Keratinocyte (primary cell): ENCODE measurements at regions not wholly inside any gene's neighbourhood (a gene's known extent, or its start where the extent isn't known, plus 50 kb on each side); places are given as distances from the start of the nearest gene placed in this dataset.

Experiments
- DNase-seq: peaks from one replicate; pipeline ENCODE4 v3.0.0-alpha.2; 2011; ENCODE audit warnings: low read depth, missing footprints, low spot score
- FAIRE-seq: peaks from 2 replicates; lab custom pipeline; 2011; peaks lifted over from hg19 to GRCh38; lab: Jason Lieb, UNC
- H2AFZ ChIP-seq: 2 replicates; pipeline ENCODE4 v1.6.0; 2012; ENCODE audit warnings: low read length, control low read depth, inconsistent platforms; ENCODE audit not compliant: control insufficient read depth
- H3K27ac ChIP-seq: 2 replicates; pipeline ENCODE4 v1.5.1; 2011; ENCODE audit warnings: low read length; ENCODE audit not compliant: control insufficient read depth, insufficient read depth
- H3K27me3 ChIP-seq: 3 replicates; pipeline ENCODE4 v1.6.0; 2011; ENCODE audit warnings: low read length; ENCODE audit not compliant: control insufficient read depth, insufficient read depth; ENCODE audit errors: extremely low read depth
- H3K36me3 ChIP-seq, 2 experiments: 2 replicates in 1 of 2; 3 replicates in 1 of 2; pipeline ENCODE4 v1.5.1; 2011; ENCODE audit warnings: low read length in 2 of 2, mild to moderate bottlenecking in 1 of 2; ENCODE audit not compliant: control insufficient read depth in 2 of 2, insufficient read depth in 2 of 2; ENCODE audit errors: extremely low read depth in 1 of 2
- H3K4me1 ChIP-seq: 3 replicates; pipeline ENCODE4 v1.5.1; 2011; ENCODE audit warnings: low read length; ENCODE audit not compliant: control insufficient read depth, insufficient read depth; ENCODE audit errors: extremely low read depth
- H3K4me2 ChIP-seq: 3 replicates; pipeline ENCODE4 v1.6.0; 2011; ENCODE audit warnings: low read depth, low read length; ENCODE audit not compliant: control insufficient read depth, insufficient read depth; ENCODE audit errors: extremely low read depth
- H3K4me3 ChIP-seq, 3 experiments: fragments of 200-600 bp in 1 of 3; sonication (generic) in 1 of 3; 2 replicates in 2 of 3; 3 replicates in 1 of 3; pipeline ENCODE4 v1.5.1; 2011 to 2016; ENCODE audit warnings: low read length in 3 of 3, mild to moderate bottlenecking in 3 of 3, control low read depth in 2 of 3, inconsistent platforms in 1 of 3, low read depth in 1 of 3, mixed read lengths in 1 of 3, mixed run types in 1 of 3, moderate library complexity in 1 of 3; ENCODE audit not compliant: control insufficient read depth in 2 of 3, insufficient read depth in 2 of 3; ENCODE audit errors: extremely low read depth in 1 of 3
- H3K79me2 ChIP-seq: 2 replicates; pipeline ENCODE4 v1.6.0; 2012; ENCODE audit warnings: low read length; ENCODE audit not compliant: control insufficient read depth, insufficient read depth
- H3K9ac ChIP-seq: 3 replicates; pipeline ENCODE4 v1.6.0; 2011; ENCODE audit warnings: low read length; ENCODE audit not compliant: control insufficient read depth, insufficient read depth; ENCODE audit errors: extremely low read depth
- H3K9me1 ChIP-seq: 3 replicates; pipeline ENCODE4 v1.6.0; 2011; ENCODE audit warnings: low read length; ENCODE audit not compliant: control insufficient read depth, insufficient read depth; ENCODE audit errors: extremely low read depth
- H3K9me3 ChIP-seq: 2 replicates; pipeline ENCODE4 v1.5.1; 2012; ENCODE audit warnings: low read depth, low read length; ENCODE audit not compliant: control insufficient read depth
- H4K20me1 ChIP-seq: 3 replicates; pipeline ENCODE4 v1.6.0; 2011; ENCODE audit warnings: low read length; ENCODE audit not compliant: control insufficient read depth, insufficient read depth; ENCODE audit errors: extremely low read depth
- CTCF ChIP-seq, 3 experiments: IDR thresholded peaks in 1 of 3; conservative IDR thresholded peaks in 1 of 3; optimal IDR thresholded peaks in 1 of 3; 2 replicates in 2 of 3; 3 replicates in 1 of 3; pipeline versions ENCODE3 to v1.5.1; 2011; ENCODE audit warnings: low read length in 3 of 3, mild to moderate bottlenecking in 3 of 3, moderate library complexity in 2 of 3, control low read depth in 1 of 3, inconsistent platforms in 1 of 3; ENCODE audit not compliant: insufficient read depth in 2 of 3; ENCODE audit errors: extremely low read depth in 1 of 3
- EZH2 ChIP-seq: IDR thresholded peaks from one replicate; pipeline ENCODE4 v1.6.1; 2012; ENCODE audit warnings: inconsistent platforms, mild to moderate bottlenecking, low read length, moderate library complexity
- dilution Hi-C: fragments of 300-500 bp; cut with MboI; formaldehyde crosslinking; loops from one replicate; pipeline ENCODE4 v1.7.0; 2020; ENCODE audit warnings: low sequenced_read_pairs; ENCODE audit not compliant: extremely low pct_ligation_motif_present

GRCh38 chr5:30041291-30041690, 1152.2 kb upstream of the CDH6 start:
- Histone ChIP-seq H4K20me1 (no peaks in the 10 kb centered on the region), H3K9ac (no peak overlapping the region), H3K36me3 (no peaks in the 10 kb centered on the region), H3K27me3 (no peaks in the 10 kb centered on the region), H3K79me2 (no peaks in the 10 kb centered on the region), H3K9me3 (no peaks in the 10 kb centered on the region), H3K27ac (no peak overlapping the region), H3K4me1 (no peaks in the 10 kb centered on the region), H2AFZ (no peak overlapping the region), H3K4me2 (no peak overlapping the region), H3K4me3 (no peak overlapping the region), H3K9me1 (no peaks in the 10 kb centered on the region)
- no peak for FAIRE-seq
- TF ChIP-seq EZH2 (no peak), CTCF (optimal IDR thresholded peaks at IDR 0.05 in 1 of 3, IDR thresholded peaks at IDR 0.05 in 1 of 3, conservative IDR thresholded peaks at IDR 0.05 in 1 of 3; ENCODE audit: extremely low read depth in 1 of 3, insufficient read depth in 2 of 3, low read length in 3 of 3) (no peak)
- dilution Hi-C loops, result no loop called here
- no peak for DNase-seq

GRCh38 chr5:30040488-30041118, 1152.9 kb upstream of the CDH6 start:
- Histone ChIP-seq H3K79me2 (no peaks in the 10 kb centered on the region), H3K9me3 (no peaks in the 10 kb centered on the region), H3K27ac (no peak overlapping the region), H4K20me1 (no peaks in the 10 kb centered on the region), H3K4me1 (no peaks in the 10 kb centered on the region), H3K9ac (no peak overlapping the region), H3K27me3 (no peaks in the 10 kb centered on the region), H3K4me3 (no peak overlapping the region), H3K4me2 (no peak overlapping the region), H3K36me3 (no peaks in the 10 kb centered on the region), H3K9me1 (no peaks in the 10 kb centered on the region), H2AFZ (no peak overlapping the region)
- TF ChIP-seq CTCF (optimal IDR thresholded peaks at IDR 0.05 in 1 of 3, IDR thresholded peaks at IDR 0.05 in 1 of 3, conservative IDR thresholded peaks at IDR 0.05 in 1 of 3; ENCODE audit: extremely low read depth in 1 of 3, insufficient read depth in 2 of 3, low read length in 3 of 3) (peak in 2 of 3 experiments; percentile 35 to 40), EZH2 (no peak)
- dilution Hi-C loops, result no loop called here
- DNase-seq (no peak), FAIRE-seq (no peak)
